Body of pancreas (tissue), 4 donors: ENCODE measurements at regions not wholly inside any gene's neighbourhood (a gene's known extent, or its start where the extent isn't known, plus 50 kb on each side); places are given as distances from the start of the nearest gene placed in this dataset.

Experiments used
- CTCF ChIP-seq, 7 experiments: fragments of 450-650 bp in 4 of 7; fragments of 200-600 bp in 3 of 7; sonication (generic) in 3 of 7; IDR thresholded peaks; one replicate each; pipeline ENCODE4 v1.5.1; 2016 to 2019; ENCODE audit warnings: antibody characterized with exemption in 7 of 7
- POLR2A ChIP-seq, 3 donors: fragments of 450-650 bp; IDR thresholded peaks; one replicate each; pipeline ENCODE4 v1.6.1; 2016; ENCODE audit warnings: antibody characterized with exemption in 3 of 3, mild to moderate bottlenecking in 2 of 3

GRCh38 chr12:87556985-87557384 lies 472.2 kb downstream of the C12orf50 start:
- no peak for TF ChIP-seq POLR2A (IDR thresholded peaks at IDR 0.05)
- no peak for TF ChIP-seq CTCF (IDR thresholded peaks at IDR 0.05)
